Type B pancreatic cell (in vitro differentiated cells): ENCODE measurements at regions not wholly inside any gene's neighbourhood (a gene's known extent, or its start where the extent isn't known, plus 50 kb on each side); places are given as distances from the start of the nearest gene placed in this dataset.
A peak's percentile ranks its signal among the peaks of the same experiment; 100 is the strongest.
"Not testable (repeated sequence)": the region's sequence is repeated elsewhere in the genome, so short reads cannot be mapped to it uniquely, and the experiment has no call there.

Experiments
- DNase-seq: peaks from one replicate; pipeline ENCODE4 v3.0.0; 2021; ENCODE audit warnings: mixed read lengths; ENCODE audit not compliant: unreplicated experiment; ENCODE audit errors: extremely low spot score
- H3K27ac Mint-ChIP-seq: 2 replicates; pipeline ENCODE4 v1.8.0; 2021; ENCODE audit warnings: mild to moderate bottlenecking, mixed read lengths
- H3K27me3 Mint-ChIP-seq: 2 replicates; pipeline ENCODE4 v1.8.0; 2021; ENCODE audit warnings: mixed read lengths
- H3K36me3 Mint-ChIP-seq: 2 replicates; pipeline ENCODE4 v1.8.0; 2021; ENCODE audit warnings: mixed read lengths
- H3K4me1 Mint-ChIP-seq: one replicate; pipeline ENCODE4 v1.8.0; 2021; ENCODE audit warnings: mixed read lengths; ENCODE audit not compliant: unreplicated experiment
- H3K4me3 Mint-ChIP-seq: 2 replicates; pipeline ENCODE4 v1.8.0; 2021; ENCODE audit warnings: mild to moderate bottlenecking, mixed read lengths
- H3K9me3 Mint-ChIP-seq: 2 replicates; pipeline ENCODE4 v1.8.0; 2021; ENCODE audit warnings: mixed read lengths
- TF ChIP-seq, protein P1 (sequence below): fragments of 200-600 bp; sonication (generic); conservative IDR thresholded peaks from 2 replicates; pipeline ENCODE4 v1.5.0; 2021; ENCODE audit warnings: antibody characterized with exemption, mild to moderate bottlenecking

DNA sequence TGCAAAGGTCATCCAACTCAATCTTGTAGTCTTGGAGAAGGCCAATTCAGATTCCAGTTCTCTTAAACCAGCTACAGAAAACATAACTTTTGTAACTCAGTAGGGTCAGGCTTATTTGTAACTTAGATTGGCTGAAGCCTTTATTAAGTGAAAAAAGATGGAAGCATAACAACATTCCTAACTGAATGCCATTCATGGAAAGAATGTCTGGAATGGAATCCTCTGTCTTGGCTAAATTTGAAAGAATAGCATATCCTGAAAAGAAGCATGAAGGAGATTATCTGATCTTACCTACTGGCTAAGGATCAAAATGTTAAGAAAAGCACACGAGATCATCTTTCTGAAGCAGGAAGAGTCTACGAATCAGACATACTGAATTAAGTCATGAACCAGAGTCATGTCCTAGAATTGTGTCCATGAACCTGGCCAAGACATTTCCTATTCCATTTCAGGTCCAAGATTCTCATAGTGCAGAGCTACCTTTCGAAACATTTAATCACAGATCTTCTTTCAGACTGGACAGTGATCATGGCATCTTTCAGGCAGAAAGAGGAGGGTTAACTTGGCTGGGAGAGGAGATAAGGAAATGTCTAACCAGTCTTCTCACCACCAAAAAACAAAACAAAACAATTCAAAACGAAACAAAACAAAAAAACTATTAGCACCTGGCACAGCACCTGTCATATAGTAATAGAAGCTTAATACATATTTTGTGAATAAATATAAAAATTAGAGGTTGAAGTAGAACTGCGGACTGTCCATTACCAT, 75.6 kb downstream of the XCL2 start:
- Mint-ChIP-seq H3K9me3 (peaks cover 4% of the 10 kb centered on the region), H3K27ac (no peak overlapping the region), H3K36me3 (no peaks in the 10 kb centered on the region), H3K27me3 (no peaks in the 10 kb centered on the region), H3K4me1 (peaks cover 37% of the 10 kb centered on the region), H3K4me3 (peak overlapping the region; percentile 20)
- no peak for DNase-seq
- TF ChIP-seq, protein P1, sequence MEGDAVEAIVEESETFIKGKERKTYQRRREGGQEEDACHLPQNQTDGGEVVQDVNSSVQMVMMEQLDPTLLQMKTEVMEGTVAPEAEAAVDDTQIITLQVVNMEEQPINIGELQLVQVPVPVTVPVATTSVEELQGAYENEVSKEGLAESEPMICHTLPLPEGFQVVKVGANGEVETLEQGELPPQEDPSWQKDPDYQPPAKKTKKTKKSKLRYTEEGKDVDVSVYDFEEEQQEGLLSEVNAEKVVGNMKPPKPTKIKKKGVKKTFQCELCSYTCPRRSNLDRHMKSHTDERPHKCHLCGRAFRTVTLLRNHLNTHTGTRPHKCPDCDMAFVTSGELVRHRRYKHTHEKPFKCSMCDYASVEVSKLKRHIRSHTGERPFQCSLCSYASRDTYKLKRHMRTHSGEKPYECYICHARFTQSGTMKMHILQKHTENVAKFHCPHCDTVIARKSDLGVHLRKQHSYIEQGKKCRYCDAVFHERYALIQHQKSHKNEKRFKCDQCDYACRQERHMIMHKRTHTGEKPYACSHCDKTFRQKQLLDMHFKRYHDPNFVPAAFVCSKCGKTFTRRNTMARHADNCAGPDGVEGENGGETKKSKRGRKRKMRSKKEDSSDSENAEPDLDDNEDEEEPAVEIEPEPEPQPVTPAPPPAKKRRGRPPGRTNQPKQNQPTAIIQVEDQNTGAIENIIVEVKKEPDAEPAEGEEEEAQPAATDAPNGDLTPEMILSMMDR = no peak

GRCh38 chr1:168467452-168467851, 76.3 kb downstream of the XCL2 start:
- Mint-ChIP-seq H3K36me3 (no peaks in the 10 kb centered on the region), H3K4me3 (no peak overlapping the region), H3K4me1 (peaks cover 37% of the 10 kb centered on the region), H3K9me3 (peaks cover 3% of the 10 kb centered on the region), H3K27me3 (no peaks in the 10 kb centered on the region), H3K27ac (no peak overlapping the region)
- TF ChIP-seq, protein P1 = no peak
- no peak for DNase-seq

DNA sequence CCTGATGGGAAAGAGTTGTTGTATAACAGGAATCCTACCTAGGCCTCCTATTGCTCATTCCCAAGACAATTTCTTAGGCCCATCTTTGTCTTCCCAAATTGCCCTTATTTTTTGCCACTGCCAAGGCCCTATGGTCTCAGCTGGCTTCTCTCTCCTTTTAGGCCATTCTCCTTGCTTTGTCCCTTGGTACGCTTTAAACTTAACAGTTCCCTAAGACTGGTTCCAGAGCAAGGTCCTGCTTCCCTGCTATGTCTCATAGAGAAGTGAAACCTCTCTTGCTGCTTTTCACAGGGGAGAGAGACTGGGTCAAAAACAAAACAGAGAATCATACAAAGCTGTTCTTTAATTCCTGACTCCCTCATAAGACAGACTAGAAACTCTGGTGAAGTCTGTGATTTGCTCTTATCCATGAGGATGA, 77.1 kb downstream of the XCL2 start:
- TF ChIP-seq, protein P1 = no peak
- Mint-ChIP-seq H3K36me3 (no peaks in the 10 kb centered on the region), H3K27me3 (no peaks in the 10 kb centered on the region), H3K4me3 (peak overlapping the region; percentile 15), H3K27ac (peak overlapping the region; percentile 52), H3K9me3 (peaks cover 3% of the 10 kb centered on the region), H3K4me1 (peaks cover 37% of the 10 kb centered on the region)
- DNase-seq = no peak

DNA sequence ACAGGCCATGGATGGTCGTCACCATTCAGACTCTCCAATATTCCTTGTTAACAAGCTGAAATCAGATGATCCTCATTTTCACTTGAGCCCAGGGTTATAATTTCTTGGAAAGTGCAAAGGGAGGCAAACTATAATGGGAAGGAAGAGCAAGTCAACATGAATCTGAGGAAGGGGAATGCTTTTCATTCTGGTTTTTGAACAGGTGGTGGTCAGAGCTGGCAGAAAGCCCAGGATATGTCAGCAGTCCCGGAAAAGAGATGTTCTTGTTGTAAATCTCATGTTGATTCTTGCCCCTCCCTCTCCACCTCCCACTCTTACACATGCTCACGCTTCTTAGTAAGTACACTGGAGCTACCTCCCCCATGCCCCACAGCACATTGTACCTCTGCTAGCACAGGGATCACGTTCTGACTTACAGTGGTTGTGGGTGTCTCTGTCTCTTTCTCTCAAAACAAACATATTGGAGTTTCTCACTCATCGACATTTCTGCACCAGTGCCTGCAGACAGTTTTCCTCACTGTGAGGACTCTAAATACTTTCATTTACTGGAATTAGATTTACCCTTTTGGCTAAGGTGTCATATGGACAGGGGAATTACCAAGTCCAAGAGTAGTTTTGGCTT, 77.6 kb downstream of the XCL2 start:
- no peaks in the 10 kb centered on the region for H3K36me3 Mint-ChIP-seq
- peaks cover 36% of the 10 kb centered on the region for H3K4me1 Mint-ChIP-seq
- TF ChIP-seq, protein P1 = no peak
- H3K27ac Mint-ChIP-seq = peak overlapping the region; percentile 52
- peak overlapping the region; percentile 45 for H3K4me3 Mint-ChIP-seq
- H3K27me3 Mint-ChIP-seq = no peaks in the 10 kb centered on the region
- H3K9me3 Mint-ChIP-seq = peaks cover 3% of the 10 kb centered on the region
- no peak for DNase-seq

- not testable (repeated sequence) for H3K36me3 Mint-ChIP-seq, H3K4me3 Mint-ChIP-seq, H3K27ac Mint-ChIP-seq, H3K27me3 Mint-ChIP-seq, DNase-seq
- Mint-ChIP-seq H3K4me1 (peaks cover 10% of the 10 kb centered on the region), H3K9me3 (peaks cover 20% of the 10 kb centered on the region)
These were observed 82.7 kb downstream of the XCL2 start for GRCh38 chr1:168461108-168461507.

DNA sequence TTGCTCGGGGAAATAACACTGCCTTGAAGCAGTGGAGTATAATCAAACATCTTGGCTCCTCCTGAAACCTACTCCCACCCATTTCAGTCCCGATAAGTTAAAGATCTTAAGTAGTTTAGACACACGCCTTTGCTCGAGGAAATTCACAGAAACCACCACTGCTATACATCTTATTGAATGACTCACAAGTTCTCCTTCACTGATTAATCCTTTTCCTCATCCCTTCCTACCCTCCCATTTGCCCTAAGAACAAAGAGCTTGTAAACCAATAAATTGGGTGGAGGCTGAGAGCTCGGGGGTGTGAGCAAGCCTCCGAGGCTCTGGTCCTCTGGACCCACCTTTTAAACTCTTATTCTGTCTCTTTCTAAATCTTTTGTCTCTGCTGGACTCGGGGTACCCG, 86.5 kb downstream of the XCL2 start:
- not testable (repeated sequence) for H3K4me3 Mint-ChIP-seq, DNase-seq, H3K27ac Mint-ChIP-seq, H3K36me3 Mint-ChIP-seq, H3K27me3 Mint-ChIP-seq, H3K4me1 Mint-ChIP-seq
- H3K9me3 Mint-ChIP-seq = peaks cover 19% of the 10 kb centered on the region
